GM21528 (cell line): ENCODE measurements at regions not wholly inside any gene's neighbourhood (a gene's known extent, or its start where the extent isn't known, plus 50 kb on each side); places are given as distances from the start of the nearest gene placed in this dataset.
"Not testable (repeated sequence)": the region's sequence is repeated elsewhere in the genome, so short reads cannot be mapped to it uniquely, and the experiment has no call there.

ENCODE experiments used
- ATAC-seq: cut with Tn5 transposase; IDR thresholded peaks from one replicate; pipeline ENCODE4 v1.9.1; 2021; ENCODE audit warnings: mild to moderate bottlenecking, moderate library complexity; ENCODE audit not compliant: unreplicated experiment, low FRiP score

GRCh38 chr7:46123756-46124343 is 202.8 kb upstream of the IGFBP3 start:
- no peak for ATAC-seq

GRCh38 chr7:46115410-46115809 is 194.3 kb upstream of the IGFBP3 start:
- no peak for ATAC-seq

- no peak for ATAC-seq
Observed at GRCh38 chr7:46109437-46109836, 188.4 kb upstream of the IGFBP3 start.

- no peak for ATAC-seq
Observed at GRCh38 chr7:46108272-46108671, 187.2 kb upstream of the IGFBP3 start.

GRCh38 chr7:46107610-46108217 is 186.6 kb upstream of the IGFBP3 start:
- ATAC-seq, result no peak

GRCh38 chr7:46100521-46100920 is 179.4 kb upstream of the IGFBP3 start:
- no peak for ATAC-seq

GRCh38 chr7:46099076-46099475 is 178.0 kb upstream of the IGFBP3 start:
- ATAC-seq, result no peak

GRCh38 chr7:46091071-46091470 is 170.0 kb upstream of the IGFBP3 start:
- no peak for ATAC-seq

GRCh38 chr7:46089281-46089680 is 168.2 kb upstream of the IGFBP3 start:
- ATAC-seq, result no peak

- ATAC-seq, result not testable (repeated sequence)
Observed at GRCh38 chr7:46088486-46088885, 167.4 kb upstream of the IGFBP3 start.

- no peak for ATAC-seq
Observed at GRCh38 chr7:46080595-46081159, 159.6 kb upstream of the IGFBP3 start.

GRCh38 chr7:46079421-46079820 is 158.3 kb upstream of the IGFBP3 start:
- no peak for ATAC-seq

GRCh38 chr7:46076527-46076926 is 155.5 kb upstream of the IGFBP3 start:
- ATAC-seq, result no peak

GRCh38 chr7:46072722-46073121 is 151.7 kb upstream of the IGFBP3 start:
- ATAC-seq, result no peak

GRCh38 chr7:46071601-46072000 is 150.5 kb upstream of the IGFBP3 start:
- no peak for ATAC-seq

GRCh38 chr7:46071076-46071475 is 150.0 kb upstream of the IGFBP3 start:
- no peak for ATAC-seq

GRCh38 chr7:46068159-46068558 is 147.1 kb upstream of the IGFBP3 start:
- no peak for ATAC-seq

- ATAC-seq, result no peak
Observed at GRCh38 chr7:46059308-46060020, 138.4 kb upstream of the IGFBP3 start.

GRCh38 chr7:46058086-46058823 is 137.2 kb upstream of the IGFBP3 start:
- no peak for ATAC-seq

- ATAC-seq, result no peak
Observed at GRCh38 chr7:46054915-46055314, 133.8 kb upstream of the IGFBP3 start.

GRCh38 chr7:46054272-46054671 is 133.2 kb upstream of the IGFBP3 start:
- ATAC-seq, result no peak
